ENCODE measurements at regions not wholly inside any gene's neighbourhood (a gene's known extent, or its start where the extent isn't known, plus 50 kb on each side); places are given as distances from the start of the nearest gene placed in this dataset.

- no peak for TF ChIP-seq CTCF (IDR thresholded peaks at IDR 0.05; ENCODE audit: insufficient read depth, low read depth, low read length)
- no peak for TF ChIP-seq EZH2 (IDR thresholded peaks at IDR 0.05; ENCODE audit: insufficient read depth, low read length)
Observed at GRCh38 chr11:19546325-19546724, 166.3 kb upstream of the NAV2 start.
